GM13977 (cell line): ENCODE measurements at regions not wholly inside any gene's neighbourhood (a gene's known extent, or its start where the extent isn't known, plus 50 kb on each side); places are given as distances from the start of the nearest gene placed in this dataset.
"Not testable (repeated sequence)": the region's sequence is repeated elsewhere in the genome, so short reads cannot be mapped to it uniquely, and the experiment has no call there.

Experiments used
- DNase-seq: peaks from one replicate; pipeline ENCODE4 v3.0.0; 2012; ENCODE audit warnings: low spot score
- in situ Hi-C: fragments of 300-500 bp; cut with MboI; formaldehyde crosslinking; loops from one replicate; pipeline ENCODE4 v1.12.0; 2022; ENCODE audit warnings: low sequenced_read_pairs, low pct_unique_long_range_greater_than_20kb, mixed read lengths, inconsistent platforms; ENCODE audit not compliant: unreplicated experiment
- TF ChIP-seq, protein P1 (sequence below): IDR thresholded peaks from 2 replicates; pipeline ENCODE4 v1.5.1; 2012; ENCODE audit warnings: mild to moderate bottlenecking, control low read depth; ENCODE audit not compliant: insufficient read depth; ENCODE audit errors: extremely low read depth, missing control alignments

DNA sequence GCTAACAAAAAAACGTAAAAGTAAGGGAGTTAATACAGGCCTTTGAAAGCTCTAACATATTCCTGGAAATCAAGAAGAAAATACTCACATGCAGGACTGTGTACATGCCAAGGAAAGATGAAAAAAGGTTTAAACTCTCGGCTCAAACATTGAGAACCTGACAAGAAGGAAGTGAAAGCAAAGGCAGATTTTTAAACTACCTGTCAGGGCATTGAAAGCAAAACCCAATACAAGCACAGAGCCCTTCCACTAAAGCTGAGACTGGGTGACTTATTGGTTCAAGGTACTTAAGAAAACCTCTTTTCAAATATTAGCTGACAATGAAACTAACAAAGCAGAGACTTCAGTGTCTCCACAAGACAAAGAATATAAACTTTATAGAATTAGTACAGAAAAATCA is 313.0 kb upstream of the GRID2 start:
- in situ Hi-C loops = no loop called here
- DNase-seq = peak; percentile 9
- TF ChIP-seq, protein P1, sequence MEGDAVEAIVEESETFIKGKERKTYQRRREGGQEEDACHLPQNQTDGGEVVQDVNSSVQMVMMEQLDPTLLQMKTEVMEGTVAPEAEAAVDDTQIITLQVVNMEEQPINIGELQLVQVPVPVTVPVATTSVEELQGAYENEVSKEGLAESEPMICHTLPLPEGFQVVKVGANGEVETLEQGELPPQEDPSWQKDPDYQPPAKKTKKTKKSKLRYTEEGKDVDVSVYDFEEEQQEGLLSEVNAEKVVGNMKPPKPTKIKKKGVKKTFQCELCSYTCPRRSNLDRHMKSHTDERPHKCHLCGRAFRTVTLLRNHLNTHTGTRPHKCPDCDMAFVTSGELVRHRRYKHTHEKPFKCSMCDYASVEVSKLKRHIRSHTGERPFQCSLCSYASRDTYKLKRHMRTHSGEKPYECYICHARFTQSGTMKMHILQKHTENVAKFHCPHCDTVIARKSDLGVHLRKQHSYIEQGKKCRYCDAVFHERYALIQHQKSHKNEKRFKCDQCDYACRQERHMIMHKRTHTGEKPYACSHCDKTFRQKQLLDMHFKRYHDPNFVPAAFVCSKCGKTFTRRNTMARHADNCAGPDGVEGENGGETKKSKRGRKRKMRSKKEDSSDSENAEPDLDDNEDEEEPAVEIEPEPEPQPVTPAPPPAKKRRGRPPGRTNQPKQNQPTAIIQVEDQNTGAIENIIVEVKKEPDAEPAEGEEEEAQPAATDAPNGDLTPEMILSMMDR = no peak

DNA sequence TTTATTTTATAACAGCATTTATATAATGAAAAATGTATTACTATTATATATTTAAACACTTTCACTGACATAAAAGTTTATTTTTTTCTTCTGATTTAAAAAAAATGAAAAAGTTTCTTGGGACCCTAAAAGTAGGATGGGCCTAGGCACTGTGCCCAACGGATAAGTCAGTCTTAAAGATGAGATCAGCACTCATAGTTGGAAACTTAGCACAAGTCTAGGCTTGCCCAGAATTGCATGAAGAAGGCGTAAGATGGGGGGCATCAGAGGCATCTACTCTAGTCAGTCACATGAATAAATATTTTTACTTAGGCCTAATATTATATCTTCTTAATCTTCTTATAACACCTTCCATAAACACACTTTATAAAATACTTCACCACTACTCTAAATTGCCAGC is 306.7 kb upstream of the GRID2 start:
- in situ Hi-C loops = no loop called here

DNA sequence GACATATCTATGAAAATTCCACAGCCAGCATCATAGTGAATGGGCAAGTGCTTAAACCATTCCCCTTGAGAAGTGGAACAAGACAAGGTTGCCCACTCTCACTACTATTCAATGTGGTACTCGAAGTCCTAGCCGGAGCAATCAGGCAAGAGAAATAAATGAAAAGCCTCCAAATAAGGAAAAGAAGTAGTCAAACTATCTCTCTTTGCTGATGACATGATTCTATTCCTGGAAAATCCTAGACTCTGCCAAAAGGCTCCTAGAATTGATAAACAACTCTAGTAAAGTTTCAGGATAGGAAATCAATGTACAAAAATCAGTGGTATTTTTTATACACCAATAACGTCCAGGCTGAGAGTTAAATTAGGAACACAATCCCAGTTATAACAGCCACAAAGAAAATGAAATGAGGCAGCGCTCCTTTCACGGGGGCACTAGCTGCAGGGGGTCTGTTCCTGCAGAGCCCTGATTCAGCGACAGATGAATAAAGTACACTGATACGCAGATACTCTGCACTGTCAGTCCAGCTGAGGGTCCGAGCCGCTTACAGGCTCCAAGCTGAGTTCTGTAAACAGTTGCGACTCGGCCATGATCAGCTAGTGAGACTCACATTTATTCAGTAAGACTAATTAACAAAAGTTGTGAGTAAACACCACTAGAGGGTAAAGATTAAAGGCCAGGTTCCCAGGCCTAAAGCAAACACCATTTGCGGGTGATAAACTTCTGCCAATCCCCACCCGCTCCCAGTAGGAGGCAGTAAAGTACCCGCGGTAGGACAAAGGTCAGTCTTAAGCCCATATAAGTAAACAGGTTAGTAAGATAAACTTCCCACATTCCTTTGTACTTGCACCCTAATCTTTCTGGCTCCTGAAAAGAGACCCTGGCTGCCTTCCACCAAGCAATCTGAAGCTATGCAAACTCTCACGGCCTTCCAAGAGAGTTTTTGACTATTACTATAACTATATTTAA is 290.6 kb upstream of the GRID2 start:
- in situ Hi-C loops = no loop called here
- DNase-seq = no peak
- TF ChIP-seq, protein P1 = peak; percentile 17

More for the DNA sequence above, 306.7 kb upstream of the GRID2 start:
- no peak for DNase-seq
- TF ChIP-seq, protein P1 = no peak

DNA sequence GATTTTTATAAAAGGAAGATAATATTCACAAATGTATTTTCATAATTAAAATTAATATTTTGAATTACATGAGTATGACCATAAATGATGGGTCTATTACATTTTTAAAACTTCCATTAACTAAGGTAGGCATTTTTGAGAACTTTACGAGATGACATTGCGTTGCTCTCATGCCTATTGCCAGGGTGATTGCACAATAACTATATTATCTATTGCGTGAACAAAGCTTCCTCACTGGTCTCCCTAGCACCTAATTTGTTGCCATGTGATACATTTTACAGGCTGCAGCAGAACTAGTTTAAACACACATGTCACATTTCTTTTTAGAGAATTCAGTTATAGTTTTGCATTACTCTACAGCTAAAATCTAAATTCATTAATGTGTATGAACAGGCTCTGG is 289.7 kb upstream of the GRID2 start:
- in situ Hi-C loops = no loop called here
- DNase-seq = no peak
- TF ChIP-seq, protein P1 = no peak

DNA sequence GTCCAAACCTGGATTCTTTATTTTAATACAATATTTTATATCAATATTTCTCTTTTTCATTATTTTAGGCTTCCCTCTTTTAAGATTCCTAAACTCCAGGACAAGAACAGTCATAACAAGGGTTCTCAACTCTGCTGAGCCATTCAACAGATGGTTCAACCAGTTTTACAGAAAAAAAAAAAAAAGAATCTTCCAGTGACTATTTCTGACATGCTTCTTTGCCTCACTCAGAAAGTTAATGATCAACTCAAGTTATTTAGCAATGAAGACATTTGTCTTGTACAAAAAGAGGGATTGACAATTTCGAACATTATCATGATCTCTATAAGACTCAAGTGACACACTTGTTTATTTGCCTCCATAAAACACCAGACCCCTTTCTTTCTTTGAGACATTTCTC is 282.6 kb upstream of the GRID2 start:
- TF ChIP-seq, protein P1 = no peak
- in situ Hi-C loops = no loop called here
- DNase-seq = no peak

DNA sequence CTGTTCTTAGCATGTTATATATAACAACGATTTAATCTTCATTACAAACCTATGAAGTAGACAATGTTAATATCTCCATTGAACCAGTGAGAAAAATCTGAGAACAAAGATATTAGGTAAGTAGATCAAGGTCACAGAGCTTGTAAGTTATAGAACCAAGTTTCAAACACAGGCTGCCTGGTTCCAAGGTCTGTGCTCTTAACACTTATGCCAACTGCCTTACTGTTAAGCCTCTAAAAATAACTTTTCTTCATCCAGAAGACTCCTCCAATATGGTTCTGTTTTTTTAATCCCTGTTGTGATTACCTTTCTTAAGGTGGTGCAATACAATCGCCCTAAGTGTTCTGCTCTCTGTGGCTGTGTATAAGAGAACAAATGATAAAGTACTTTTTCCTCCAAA is 282.0 kb upstream of the GRID2 start:
- DNase-seq = no peak
- TF ChIP-seq, protein P1 = no peak
- in situ Hi-C loops = no loop called here

DNA sequence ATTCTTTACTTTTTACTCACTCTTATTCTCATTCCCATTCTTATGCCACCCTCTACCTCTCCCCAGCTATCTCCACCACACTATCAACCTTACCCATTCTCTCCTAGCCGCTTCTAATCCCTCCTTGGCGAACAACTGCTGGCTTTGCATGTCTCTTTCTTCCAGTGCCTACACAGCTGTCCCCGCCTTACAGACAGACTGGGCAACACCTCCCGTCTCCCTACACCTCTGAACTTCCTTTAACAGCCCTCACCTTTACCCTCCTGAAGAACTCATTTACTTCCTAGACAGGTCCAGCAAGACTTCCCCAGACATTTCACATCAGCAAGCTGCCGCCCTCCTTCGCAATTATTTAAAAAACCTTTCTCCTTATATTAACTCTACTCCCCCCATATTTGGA is 274.9 kb upstream of the GRID2 start:
- in situ Hi-C loops, DNase-seq: not testable (repeated sequence)
